GM23338 (cell line): ENCODE measurements at regions not wholly inside any gene's neighbourhood (a gene's known extent, or its start where the extent isn't known, plus 50 kb on each side); places are given as distances from the start of the nearest gene placed in this dataset.

Experiments used
- ATAC-seq: fragments of 200-7000 bp; cut with Tn5 transposase; 3 replicates; pipeline ENCODE4 v1.9.1; 2020
- DNase-seq: peaks from one replicate; pipeline ENCODE4 v3.0.0-alpha.2; 2015; ENCODE audit warnings: low spot score
- H2AFZ ChIP-seq: fragments of 200-600 bp; sonication (generic); 2 replicates; pipeline ENCODE4 v1.8.0; 2016; ENCODE audit warnings: antibody characterized with exemption, mild to moderate bottlenecking, moderate library complexity
- H3F3A ChIP-seq: fragments of 200-600 bp; sonication (generic); replicated peaks from 2 replicates; pipeline ENCODE4 v1.8.0; 2017; ENCODE audit warnings: antibody characterized with exemption, mixed run types, low read depth
- H3K27ac ChIP-seq: fragments of 200-600 bp; sonication (generic); 2 replicates; pipeline ENCODE4 v1.6.1; 2016; ENCODE audit warnings: low read depth
- H3K27me3 ChIP-seq: fragments of 200-600 bp; sonication (generic); 2 replicates; pipeline ENCODE4 v1.8.0; 2016; ENCODE audit warnings: mild to moderate bottlenecking, mixed run types, moderate library complexity; ENCODE audit not compliant: insufficient read depth
- H3K36me3 ChIP-seq: fragments of 200-600 bp; sonication (generic); 2 replicates; pipeline ENCODE4 v1.8.0; 2016; ENCODE audit warnings: mild to moderate bottlenecking; ENCODE audit not compliant: insufficient read depth
- H3K4me1 ChIP-seq: fragments of 200-600 bp; sonication (generic); 2 replicates; pipeline ENCODE4 v1.8.0; 2016; ENCODE audit warnings: mild to moderate bottlenecking, moderate library complexity; ENCODE audit not compliant: insufficient read depth
- H3K4me2 ChIP-seq: fragments of 200-600 bp; sonication (generic); 2 replicates; pipeline ENCODE4 v1.7.1; 2017; ENCODE audit warnings: mixed run types
- H3K4me3 ChIP-seq: fragments of 200-600 bp; sonication (generic); 2 replicates; pipeline ENCODE4 v1.6.1; 2016; ENCODE audit warnings: mixed run types
- H3K79me2 ChIP-seq: fragments of 200-600 bp; sonication (generic); replicated peaks from 2 replicates; pipeline ENCODE4 v1.8.0; 2017; ENCODE audit warnings: mild to moderate bottlenecking; ENCODE audit not compliant: insufficient read depth
- H3K9me2 ChIP-seq: fragments of 200-600 bp; sonication (generic); 2 replicates; pipeline ENCODE4 v1.8.0; 2017; ENCODE audit not compliant: insufficient read depth
- H4K20me1 ChIP-seq: fragments of 200-600 bp; sonication (generic); replicated peaks from 2 replicates; pipeline ENCODE4 v1.8.0; 2017; ENCODE audit warnings: mild to moderate bottlenecking; ENCODE audit not compliant: insufficient read depth
- H3K27ac Mint-ChIP-seq: 2 replicates; pipeline ENCODE4 v1.8.0; 2020; ENCODE audit warnings: inconsistent platforms, mild to moderate bottlenecking, moderate library complexity, mixed read lengths
- H3K27me3 Mint-ChIP-seq: 3 replicates; pipeline ENCODE4 v1.8.0; 2022; ENCODE audit warnings: low read depth, mild to moderate bottlenecking, moderate library complexity, mixed read lengths, inconsistent platforms; ENCODE audit not compliant: insufficient read depth, poor library complexity
- H3K36me3 Mint-ChIP-seq: 3 replicates; pipeline ENCODE4 v1.8.0; 2021; ENCODE audit warnings: low read depth, mild to moderate bottlenecking, inconsistent platforms, moderate library complexity, mixed read lengths
- H3K4me1 Mint-ChIP-seq: 3 replicates; pipeline ENCODE4 v1.8.0; 2020; ENCODE audit warnings: mild to moderate bottlenecking, inconsistent platforms, mixed read lengths
- H3K4me3 Mint-ChIP-seq: 3 replicates; pipeline ENCODE4 v1.8.0; 2021; ENCODE audit warnings: moderate library complexity, mild to moderate bottlenecking, inconsistent platforms, mixed read lengths
- H3K9me3 Mint-ChIP-seq: 3 replicates; pipeline ENCODE4 v1.8.0; 2020; ENCODE audit warnings: moderate library complexity, mild to moderate bottlenecking, inconsistent platforms, mixed read lengths
- CREB1 ChIP-seq: fragments of 250-450 bp; sonication (Bioruptor Pico); IDR thresholded peaks from 2 replicates; pipeline ENCODE4 v1.5.0; 2020; ENCODE audit warnings: low read depth, mild to moderate bottlenecking, moderate library complexity
- CTCF ChIP-seq, 2 experiments: fragments of 200-600 bp in 1 of 2; sonication (generic) in 1 of 2; conservative IDR thresholded peaks; 2 replicates each; pipeline versions ENCODE4 v1.5.1 to v1.6.1; 2016 to 2017; ENCODE audit warnings: antibody characterized with exemption in 2 of 2, low read depth in 2 of 2, mild to moderate bottlenecking in 2 of 2, moderate library complexity in 1 of 2
- ETS1 ChIP-seq: IDR thresholded peaks from 2 replicates; pipeline ENCODE4 v1.6.1; 2016; ENCODE audit warnings: antibody characterized with exemption
- EZH2 ChIP-seq: fragments of 200-600 bp; sonication (generic); IDR thresholded peaks from one replicate; pipeline ENCODE4 v1.8.0; 2017; ENCODE audit warnings: antibody characterized with exemption, mild to moderate bottlenecking, low read depth; ENCODE audit not compliant: unreplicated experiment
- EZH2phosphoT487 ChIP-seq: fragments of 200-600 bp; sonication (generic); IDR thresholded peaks from one replicate; pipeline ENCODE4 v1.8.1; 2018; ENCODE audit warnings: antibody characterized with exemption; ENCODE audit not compliant: unreplicated experiment
- JUNB ChIP-seq: IDR thresholded peaks from one replicate; pipeline ENCODE4 v1.6.1; 2016; ENCODE audit warnings: antibody characterized with exemption; ENCODE audit not compliant: unreplicated experiment
- NANOG ChIP-seq: IDR thresholded peaks from 2 replicates; pipeline ENCODE4 v1.6.1; 2016; ENCODE audit warnings: antibody characterized with exemption, borderline replicate concordance
- POLR2AphosphoS5 ChIP-seq: IDR thresholded peaks from 2 replicates; pipeline ENCODE4 v1.6.1; 2016; ENCODE audit warnings: antibody characterized with exemption, low read depth
- STAT1 ChIP-seq: IDR thresholded peaks from one replicate; pipeline ENCODE4 v1.6.1; 2016; ENCODE audit warnings: antibody characterized with exemption; ENCODE audit not compliant: unreplicated experiment
- ZNF114 ChIP-seq: fragments of 250-450 bp; sonication (Bioruptor Pico); IDR thresholded peaks from 2 replicates; pipeline ENCODE4 v1.5.0; 2020; ENCODE audit warnings: mild to moderate bottlenecking, moderate library complexity
- ZNF331 ChIP-seq: fragments of 250-450 bp; sonication (Bioruptor Pico); IDR thresholded peaks from 2 replicates; pipeline ENCODE4 v1.5.0; 2020; ENCODE audit warnings: low read depth, mild to moderate bottlenecking, moderate library complexity

- TF ChIP-seq CTCF (conservative IDR thresholded peaks at IDR 0.05; ENCODE audit: low read depth in 2 of 2) (no peak), EZH2 (no peak), CREB1 (CRISPR knock-in tag) (no peak)
Measured at GRCh38 chr12:58602179-58602578, 318.1 kb downstream of the LRIG3 start (continued).

GRCh38 chr12:58602736-58603135 is 317.6 kb downstream of the LRIG3 start:
- Histone ChIP-seq H3K79me2 (no peaks in the 10 kb centered on the region), H2AFZ (no peak overlapping the region), H3K4me1 (no peaks in the 10 kb centered on the region), H3K36me3 (no peaks in the 10 kb centered on the region), H3K4me3 (no peak overlapping the region), H4K20me1 (no peaks in the 10 kb centered on the region), H3K27me3 (no peaks in the 10 kb centered on the region), H3F3A (no peaks in the 10 kb centered on the region), H3K27ac (no peak overlapping the region), H3K9me2 (no peaks in the 10 kb centered on the region), H3K4me2 (no peak overlapping the region)
- Mint-ChIP-seq H3K36me3 (no peaks in the 10 kb centered on the region), H3K27ac (no peak overlapping the region), H3K9me3 (no peaks in the 10 kb centered on the region), H3K27me3 (no peaks in the 10 kb centered on the region), H3K4me3 (no peak overlapping the region), H3K4me1 (no peaks in the 10 kb centered on the region)
- ATAC-seq (no peak), DNase-seq (no peak)
- TF ChIP-seq ZNF331 (CRISPR knock-in tag) (no peak), CTCF (conservative IDR thresholded peaks at IDR 0.05; ENCODE audit: low read depth in 2 of 2) (no peak), STAT1 (no peak), ETS1 (no peak), CREB1 (CRISPR knock-in tag) (no peak), EZH2 (no peak), POLR2AphosphoS5 (no peak)

GRCh38 chr12:58607805-58608204 is 312.5 kb downstream of the LRIG3 start:
- Histone ChIP-seq H3K27ac (no peak overlapping the region), H3K9me2 (no peaks in the 10 kb centered on the region), H3F3A (no peaks in the 10 kb centered on the region), H3K27me3 (no peaks in the 10 kb centered on the region), H3K4me3 (no peak overlapping the region), H4K20me1 (no peaks in the 10 kb centered on the region), H3K4me1 (no peaks in the 10 kb centered on the region), H2AFZ (no peak overlapping the region), H3K4me2 (no peak overlapping the region), H3K79me2 (no peaks in the 10 kb centered on the region), H3K36me3 (no peaks in the 10 kb centered on the region)
- no peak for TF ChIP-seq NANOG
- no peak for TF ChIP-seq EZH2
- no peak for TF ChIP-seq ETS1
- TF ChIP-seq JUNB: no peak
- no peak for TF ChIP-seq ZNF114
- no peak for TF ChIP-seq CTCF (conservative IDR thresholded peaks at IDR 0.05; ENCODE audit: low read depth in 2 of 2)
- no peak for TF ChIP-seq STAT1
- TF ChIP-seq EZH2phosphoT487: no peak
- no peak overlapping the region for H3K27ac Mint-ChIP-seq
- H3K4me1 Mint-ChIP-seq: peaks cover 7% of the 10 kb centered on the region
- H3K27me3 Mint-ChIP-seq: no peaks in the 10 kb centered on the region
- ATAC-seq (no peak), DNase-seq (no peak)
- H3K4me3 Mint-ChIP-seq: no peak overlapping the region
- no peaks in the 10 kb centered on the region for H3K9me3 Mint-ChIP-seq
- H3K36me3 Mint-ChIP-seq: no peaks in the 10 kb centered on the region
